ENCODE measurements at regions not wholly inside any gene's neighbourhood (a gene's known extent, or its start where the extent isn't known, plus 50 kb on each side); places are given as distances from the start of the nearest gene placed in this dataset.
"Not testable (repeated sequence)": the region's sequence is repeated elsewhere in the genome, so short reads cannot be mapped to it uniquely, and the experiment has no call there.

DNA sequence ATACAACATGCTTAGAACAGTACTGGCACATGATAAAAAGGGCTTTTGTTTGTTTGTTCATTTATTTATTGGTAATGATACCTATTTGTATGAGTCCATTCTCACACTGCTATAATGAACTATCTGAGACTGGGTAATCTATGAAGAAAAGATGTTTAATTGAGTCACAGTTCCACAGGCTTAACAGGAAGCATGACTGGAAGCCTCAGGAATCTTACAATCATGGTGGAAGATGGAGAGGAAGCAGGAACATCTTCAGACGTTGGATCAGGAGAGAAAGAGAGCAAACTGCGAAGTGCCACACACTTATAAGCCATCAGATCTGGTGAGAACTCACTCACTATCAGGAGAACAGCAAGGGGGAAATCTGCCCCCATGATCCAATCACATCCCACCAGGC is 847.7 kb downstream of the CDH18 start:
- Histone ChIP-seq H3K79me1 (ENCODE audit: insufficient read depth, low read depth, low read length, poor library complexity, severe bottlenecking) (no peaks in the 10 kb centered on the region), H3K9me3 (ENCODE audit: control insufficient read depth, low read depth, low read length) (no peaks in the 10 kb centered on the region), H4K8ac (replicated peaks; ENCODE audit: insufficient read length, low read depth, low read length) (no peak overlapping the region), H3K14ac (ENCODE audit: insufficient read depth, low read length) (no peak overlapping the region), H3K23ac (ENCODE audit: insufficient read length, low read depth, low read length) (no peak overlapping the region), H3T11ph (ENCODE audit: low read length) (no peak overlapping the region), H3K79me2 (ENCODE audit: insufficient read depth, low read length) (no peaks in the 10 kb centered on the region), H2BK5ac (ENCODE audit: insufficient read length, low read length) (no peak overlapping the region), H3K4ac (ENCODE audit: low read depth, low read length) (no peak overlapping the region), H4K91ac (ENCODE audit: insufficient read length, low read depth, low read length) (no peak overlapping the region), H2BK20ac (ENCODE audit: low read depth, low read length, poor library complexity, severe bottlenecking) (no peak overlapping the region), H3K18ac (ENCODE audit: insufficient read length, low read depth, low read length) (no peak overlapping the region), H3K56ac (ENCODE audit: insufficient read length, low read depth, low read length) (no peak overlapping the region), H2BK12ac (ENCODE audit: insufficient read length, low read depth, low read length) (no peak overlapping the region), H3K9ac (ENCODE audit: extremely low read depth, insufficient read length, low read length) (no peak overlapping the region), H2BK15ac (ENCODE audit: low read depth, low read length) (no peak overlapping the region), H4K5ac (ENCODE audit: insufficient read length, low read depth, low read length) (no peak overlapping the region), H2BK120ac (ENCODE audit: low read depth, low read length, poor library complexity, severe bottlenecking) (no peak overlapping the region), H2AFZ (ENCODE audit: low read length) (no peak overlapping the region), H3K27me3 (ENCODE audit: insufficient read depth, low read length) (no peaks in the 10 kb centered on the region), H2AK5ac (ENCODE audit: insufficient read length, low read length) (no peak overlapping the region), H3K23me2 (ENCODE audit: insufficient read length, low read depth, low read length, poor library complexity, severe bottlenecking) (no peaks in the 10 kb centered on the region), H4K20me1 (ENCODE audit: control insufficient read depth, insufficient read depth, insufficient read length) (no peaks in the 10 kb centered on the region), H3K4me2 (ENCODE audit: insufficient read depth, insufficient read length, low read length) (no peak overlapping the region), H3K4me1 (ENCODE audit: insufficient read depth, low read length) (no peaks in the 10 kb centered on the region), H3K27ac (ENCODE audit: insufficient read length, low read depth, low read length) (no peak overlapping the region)
- Mint-ChIP-seq H3K9me3 (no peaks in the 10 kb centered on the region; a peak in 1 of 5 replicates), H3K4me3 (no peak overlapping the region), H3K36me3 (ENCODE audit: insufficient read depth in 1 of 3, low read depth in 3 of 3) (no peaks in the 10 kb centered on the region), H3K27ac (no peak overlapping the region; a peak in 1 of 7 replicates), H3K27me3 (ENCODE audit: low read depth) (no peaks in the 10 kb centered on the region), H3K4me1 (no peaks in the 10 kb centered on the region)
- no CpG with 5 or more reads among the region's 2 CpGs for WGBS (ENCODE audit: extremely low coverage, insufficient read length, low lambda C conversion rate)
- no peak for DNase-seq
- no peak for TF ChIP-seq CTCF (conservative IDR thresholded peaks at IDR 0.05)

DNA sequence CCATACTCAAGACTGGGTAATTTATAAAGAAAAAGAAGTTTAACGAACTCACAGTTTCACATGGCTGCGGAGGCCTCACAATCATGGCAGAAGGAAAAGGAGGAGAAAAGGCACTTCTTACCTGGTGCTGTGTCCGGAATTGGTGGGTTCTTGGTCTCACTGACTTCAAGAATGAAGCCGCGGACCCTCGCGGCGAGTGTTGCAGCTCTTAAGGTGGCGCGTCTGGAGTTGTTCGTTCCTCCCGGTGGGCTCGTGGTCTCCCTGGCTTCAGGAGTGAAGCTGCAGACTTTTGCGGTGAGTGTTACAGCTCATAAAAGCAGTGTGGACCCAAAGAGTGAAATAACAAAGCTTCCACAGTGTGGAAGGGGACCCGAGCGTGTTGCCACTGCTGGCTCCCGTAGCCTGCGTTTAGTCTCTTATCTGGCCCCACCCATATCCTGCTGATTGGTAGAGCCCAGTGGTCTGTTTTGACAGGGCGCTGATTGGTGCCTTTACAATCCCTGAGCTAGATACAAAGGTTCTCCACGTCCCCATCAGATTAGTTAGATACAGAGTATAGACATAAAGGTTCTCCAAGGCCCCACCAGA is 846.0 kb downstream of the CDH18 start:
- not testable (repeated sequence) for DNase-seq; H3K27me3 Mint-ChIP-seq (ENCODE audit: low read depth); H3K56ac ChIP-seq (ENCODE audit: insufficient read length, low read depth, low read length); H3K23ac ChIP-seq (ENCODE audit: insufficient read length, low read depth, low read length); H4K8ac ChIP-seq (replicated peaks; ENCODE audit: insufficient read length, low read depth, low read length); H3K18ac ChIP-seq (ENCODE audit: insufficient read length, low read depth, low read length); H3K36me3 Mint-ChIP-seq (ENCODE audit: insufficient read depth in 1 of 3, low read depth in 3 of 3); H4K91ac ChIP-seq (ENCODE audit: insufficient read length, low read depth, low read length); H3K4me1 ChIP-seq (ENCODE audit: insufficient read depth, low read length); H3K9me3 Mint-ChIP-seq; H2AK5ac ChIP-seq (ENCODE audit: insufficient read length, low read length); H3K14ac ChIP-seq (ENCODE audit: insufficient read depth, low read length); H2AFZ ChIP-seq (ENCODE audit: low read length); H3K23me2 ChIP-seq (ENCODE audit: insufficient read length, low read depth, low read length, poor library complexity, severe bottlenecking); H2BK12ac ChIP-seq (ENCODE audit: insufficient read length, low read depth, low read length); H2BK5ac ChIP-seq (ENCODE audit: insufficient read length, low read length); H4K5ac ChIP-seq (ENCODE audit: insufficient read length, low read depth, low read length); H3T11ph ChIP-seq (ENCODE audit: low read length); H2BK20ac ChIP-seq (ENCODE audit: low read depth, low read length, poor library complexity, severe bottlenecking); H2BK15ac ChIP-seq (ENCODE audit: low read depth, low read length); H3K4me1 Mint-ChIP-seq; H3K79me2 ChIP-seq (ENCODE audit: insufficient read depth, low read length); H3K9ac ChIP-seq (ENCODE audit: extremely low read depth, insufficient read length, low read length); H3K27ac ChIP-seq (ENCODE audit: insufficient read length, low read depth, low read length); H3K9me3 ChIP-seq (ENCODE audit: control insufficient read depth, low read depth, low read length); H4K20me1 ChIP-seq (ENCODE audit: control insufficient read depth, insufficient read depth, insufficient read length); H2BK120ac ChIP-seq (ENCODE audit: low read depth, low read length, poor library complexity, severe bottlenecking); H3K4ac ChIP-seq (ENCODE audit: low read depth, low read length); H3K27me3 ChIP-seq (ENCODE audit: insufficient read depth, low read length); H3K4me2 ChIP-seq (ENCODE audit: insufficient read depth, insufficient read length, low read length); H3K4me3 Mint-ChIP-seq; H3K79me1 ChIP-seq (ENCODE audit: insufficient read depth, low read depth, low read length, poor library complexity, severe bottlenecking)
- H3K27ac Mint-ChIP-seq = 0 out of 7 replicates have a peak overlapping the region, but pooled peaks of 2 of the 3 experiments have one; percentile 23 to 30
- no CpG with 5 or more reads among the region's 20 CpGs for WGBS (ENCODE audit: extremely low coverage, insufficient read length, low lambda C conversion rate)

Data from H9 (cell line).